Inferior parietal cortex (tissue), 1 donor: ENCODE measurements at regions not wholly inside any gene's neighbourhood (a gene's known extent, or its start where the extent isn't known, plus 50 kb on each side); places are given as distances from the start of the nearest gene placed in this dataset.
"Not testable (repeated sequence)": the region's sequence is repeated elsewhere in the genome, so short reads cannot be mapped to it uniquely, and the experiment has no call there.

ENCODE experiments used
- DNase-seq: peaks from one replicate; pipeline ENCODE4 v3.0.0-alpha.2; 2016; ENCODE audit errors: extremely low spot score

DNA sequence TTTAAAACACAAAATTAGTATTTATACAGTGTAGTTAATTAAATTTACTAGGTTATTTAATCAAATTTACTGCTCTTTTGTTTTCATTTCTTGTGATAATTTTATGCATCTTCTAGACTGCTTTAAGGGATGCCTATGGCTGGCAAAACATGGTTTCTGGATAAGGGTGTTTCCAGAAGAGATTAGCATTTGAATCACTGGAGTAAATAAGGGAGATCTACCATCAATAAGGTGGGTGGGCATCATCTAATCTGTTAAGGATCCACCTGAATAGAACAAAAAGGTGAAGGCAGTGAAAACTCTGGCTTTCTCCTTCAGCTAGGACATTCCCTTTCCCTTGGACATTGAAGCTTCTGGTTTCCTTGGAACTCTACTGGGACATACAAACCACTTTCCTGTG lies 146.2 kb upstream of the LAMA2 start:
- no peak for DNase-seq

DNA sequence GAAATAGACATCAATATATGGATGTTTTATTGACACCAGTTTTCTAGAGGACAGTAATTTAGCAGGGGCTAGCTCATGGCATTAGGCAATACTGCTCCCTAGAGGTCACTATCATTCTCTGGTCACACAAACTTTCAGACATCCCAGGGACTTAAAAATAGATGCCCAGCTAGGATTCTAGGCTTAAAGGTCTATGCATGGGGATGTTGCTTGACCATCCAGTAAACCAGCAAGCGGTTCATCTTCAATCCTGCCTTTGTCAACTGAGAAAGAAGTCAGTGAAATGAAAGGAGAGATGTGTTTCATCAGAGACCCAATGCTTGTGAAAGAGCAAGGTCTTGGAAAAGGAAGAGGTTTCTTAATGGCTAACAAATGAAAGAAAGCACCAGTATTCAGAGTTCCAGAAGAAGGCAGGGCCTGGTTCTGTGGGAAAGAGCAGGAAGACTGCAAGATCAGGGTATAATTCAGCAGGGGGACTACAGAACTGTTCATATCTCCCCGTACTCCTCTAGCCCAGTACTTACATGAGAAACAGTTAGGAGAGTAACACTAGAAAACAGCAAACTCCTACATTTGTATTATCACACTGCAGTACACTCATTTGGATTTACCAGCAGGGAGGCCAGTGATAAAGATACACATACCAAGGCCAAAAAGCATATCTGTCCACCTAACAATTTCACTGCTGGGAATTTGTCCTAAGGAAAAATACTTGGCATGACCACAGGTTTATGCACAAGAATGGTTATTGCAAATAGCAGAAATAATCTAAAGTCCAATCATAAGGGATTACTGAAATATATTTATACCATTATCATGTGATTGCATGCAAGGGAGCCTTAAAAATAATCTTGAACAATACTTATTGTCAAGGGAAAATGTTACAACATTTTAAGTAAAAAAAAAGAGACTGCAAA lies 151.4 kb upstream of the LAMA2 start:
- DNase-seq: peak; percentile 56

DNA sequence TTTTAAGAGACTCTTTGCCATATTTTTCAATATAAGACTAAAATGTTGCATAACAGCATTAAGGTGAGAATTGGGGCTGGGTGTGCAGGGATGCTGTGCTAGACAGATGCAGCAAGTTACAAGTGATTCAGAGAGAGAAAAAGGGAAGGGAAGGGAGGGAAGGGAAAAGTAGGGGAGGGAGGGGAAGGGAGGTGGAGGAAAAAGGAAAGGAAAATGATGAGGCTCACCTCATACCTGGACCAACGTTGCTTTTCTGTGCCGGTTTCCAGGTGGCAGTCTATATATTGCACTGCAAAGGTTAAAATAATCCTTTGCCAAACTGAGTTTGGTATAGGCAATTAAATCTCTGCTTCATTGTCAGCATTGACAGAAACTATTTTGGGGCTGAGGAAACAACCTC lies 155.4 kb upstream of the LAMA2 start:
- DNase-seq: no peak

DNA sequence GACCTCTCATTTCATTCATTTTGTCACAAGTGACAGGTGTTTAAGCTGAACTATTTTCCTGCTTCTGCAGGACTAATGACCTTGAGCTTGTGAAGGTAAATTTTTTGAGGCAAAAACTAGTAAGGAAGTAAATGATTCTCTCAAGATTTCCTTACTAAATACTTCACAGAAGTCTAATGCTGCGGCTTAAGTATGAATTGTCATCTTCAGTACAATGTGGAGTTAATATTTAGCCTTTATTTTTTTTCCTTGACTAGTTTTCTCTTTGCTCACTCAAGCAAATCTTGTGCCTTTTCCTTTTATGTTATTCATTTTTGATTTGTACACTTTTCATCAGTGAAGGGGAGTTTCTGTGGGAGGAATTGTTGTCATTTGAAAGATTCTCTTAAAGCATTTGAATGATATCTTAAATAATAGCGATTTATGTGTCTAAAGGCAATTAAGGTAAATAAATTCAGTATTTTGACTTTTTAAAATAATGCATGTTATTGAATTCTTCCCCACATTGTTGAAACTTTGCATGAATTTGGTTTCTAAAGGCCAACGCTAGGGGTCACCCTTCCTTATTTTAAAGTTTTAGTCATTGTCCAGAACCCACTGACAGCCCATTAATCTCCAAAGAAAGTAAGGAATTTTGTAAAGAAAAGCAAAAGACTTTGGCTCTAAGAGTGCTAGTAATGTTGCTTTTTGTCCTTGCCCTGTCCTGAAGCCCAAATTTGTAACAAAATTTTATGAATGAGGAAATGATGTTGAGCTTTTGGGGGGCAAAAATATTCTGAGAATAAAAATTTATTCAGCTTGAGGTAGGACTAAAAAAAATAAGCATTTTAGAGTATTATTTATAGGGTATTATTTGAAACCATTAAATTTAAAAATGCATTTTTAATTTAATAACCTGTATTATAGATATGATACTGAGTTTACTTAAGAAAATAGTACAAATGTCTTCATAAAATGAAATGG lies 157.4 kb upstream of the LAMA2 start:
- DNase-seq: peak; percentile 67

DNA sequence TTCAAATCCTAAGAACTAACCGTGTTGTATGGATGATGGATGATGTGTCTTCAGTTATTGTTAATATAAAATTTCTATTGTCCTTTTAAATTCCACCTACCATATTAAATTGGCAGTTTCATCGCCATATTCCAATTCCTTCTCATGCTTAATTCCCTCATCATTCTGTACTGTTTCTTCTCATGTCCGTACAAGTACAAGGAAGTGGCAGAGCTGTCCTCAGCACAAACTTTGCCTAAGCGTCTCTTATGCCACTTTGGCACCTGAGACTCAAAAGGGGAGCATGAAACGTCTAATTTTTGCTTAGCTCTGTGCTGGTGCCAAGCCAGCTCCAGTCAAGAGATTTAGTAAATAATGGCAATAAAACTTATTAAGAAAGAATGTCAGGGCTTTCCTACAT lies 158.2 kb upstream of the LAMA2 start:
- no peak for DNase-seq

DNA sequence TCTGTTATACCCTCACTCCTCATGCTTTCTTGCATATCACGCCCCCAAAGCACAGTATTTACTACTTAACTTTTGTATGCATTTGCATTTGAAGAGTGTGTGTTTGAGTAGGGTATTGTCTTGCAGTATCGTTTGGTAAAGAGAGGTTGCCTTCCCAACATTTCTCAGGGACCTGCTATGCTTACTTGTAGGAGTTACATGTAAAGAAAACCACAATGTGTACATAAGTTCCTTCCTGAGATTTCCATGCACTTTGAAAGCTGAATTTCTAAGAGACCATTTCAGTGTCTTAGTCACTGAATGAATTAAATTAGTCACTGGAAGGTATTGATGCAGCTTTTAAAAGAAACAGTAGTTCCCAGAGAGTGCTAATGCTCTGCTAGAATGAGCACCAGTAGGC lies 159.3 kb upstream of the LAMA2 start:
- no peak for DNase-seq

DNA sequence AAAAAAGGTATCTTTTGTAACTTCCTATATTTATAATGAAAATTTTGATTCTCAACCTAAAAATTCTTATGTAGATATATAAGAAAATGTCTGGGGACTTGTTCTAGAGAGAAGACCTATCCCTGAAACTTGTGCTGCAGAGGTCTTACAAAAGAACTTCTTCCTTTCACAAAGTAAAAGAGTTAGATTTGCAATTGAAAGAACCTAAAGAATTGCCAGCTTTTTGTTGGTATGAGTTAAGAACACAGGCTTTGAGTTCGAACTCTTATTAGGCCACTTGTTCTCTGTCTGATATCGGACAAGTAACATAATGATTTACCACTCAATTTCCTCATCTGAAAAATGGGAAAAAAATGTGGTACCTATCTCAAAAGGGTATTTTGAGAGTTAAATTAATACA lies 162.0 kb upstream of the LAMA2 start:
- DNase-seq: no peak

DNA sequence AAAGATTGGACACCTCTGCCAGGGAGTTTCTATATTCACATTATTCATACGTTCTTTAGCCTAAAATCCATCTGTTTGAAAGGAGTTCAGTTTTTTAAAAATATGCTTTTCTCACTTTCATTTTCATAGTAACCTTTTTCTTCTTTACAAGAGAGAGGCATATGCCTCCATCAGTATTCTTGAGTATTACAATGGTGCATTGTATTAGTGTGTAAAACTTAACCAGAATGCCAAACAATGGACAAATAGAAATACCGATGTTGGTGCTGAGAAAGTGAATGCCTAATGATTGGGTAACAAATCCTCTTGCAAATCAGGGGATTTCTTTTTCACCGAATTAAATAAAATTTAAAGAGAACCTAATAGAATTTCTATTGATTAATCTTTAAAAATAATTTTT lies 163.2 kb upstream of the LAMA2 start:
- peak; percentile 53 for DNase-seq

DNA sequence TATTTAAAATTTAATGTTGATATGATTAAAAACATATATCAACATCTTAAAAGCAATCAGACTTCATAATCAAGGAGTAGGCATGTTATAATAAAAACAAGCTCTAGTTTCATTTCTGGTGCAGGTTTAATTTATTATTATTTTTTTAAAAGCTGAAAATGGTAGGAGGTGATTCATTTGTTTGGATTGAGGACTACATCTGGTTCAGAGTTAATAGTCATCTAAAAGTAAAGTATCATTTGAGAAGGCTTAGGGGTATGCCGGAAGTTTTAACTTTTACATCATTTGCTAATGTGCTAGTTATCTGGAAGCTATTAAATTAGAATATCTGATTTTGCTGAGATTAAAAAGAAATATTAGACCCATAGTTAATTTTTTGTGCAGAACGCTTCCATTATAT lies 169.5 kb upstream of the LAMA2 start:
- no peak for DNase-seq

DNA sequence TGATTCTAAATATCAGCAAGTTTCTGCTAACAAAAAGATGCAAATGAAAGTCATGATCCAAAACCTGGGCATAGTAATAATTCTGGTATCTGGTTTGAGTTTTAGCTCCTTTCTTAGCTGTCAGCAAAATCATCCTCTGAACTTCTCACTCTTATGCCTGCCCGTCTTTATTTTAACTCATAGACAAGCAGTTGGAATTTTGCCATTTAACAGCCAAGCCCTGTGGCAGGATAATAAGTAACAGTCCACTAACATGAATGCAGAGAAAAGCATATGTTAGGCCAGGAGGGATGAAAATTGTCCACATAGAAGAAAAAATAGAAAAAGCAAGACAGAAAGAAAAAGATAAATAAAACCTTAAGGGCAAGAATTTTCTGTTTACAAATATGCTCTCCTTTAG lies 170.0 kb upstream of the LAMA2 start:
- DNase-seq: no peak

DNA sequence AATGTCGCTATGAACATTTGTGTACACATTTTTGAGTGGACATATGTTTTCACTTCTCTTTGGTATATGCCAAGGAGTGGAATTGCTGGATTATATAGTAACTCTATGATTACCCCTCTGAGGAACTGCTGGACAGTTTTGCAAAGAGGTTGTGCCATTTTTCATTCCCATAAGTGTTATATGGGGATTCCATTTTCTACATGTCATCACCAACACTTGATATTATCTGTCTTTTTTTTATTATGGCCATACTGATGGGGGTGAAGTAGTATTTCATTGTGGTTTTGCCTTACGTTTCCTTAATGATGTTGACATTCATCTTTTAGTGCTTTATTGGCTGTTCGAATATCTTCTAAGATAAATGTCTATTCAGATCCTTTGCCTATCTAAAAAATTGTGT lies 171.8 kb upstream of the LAMA2 start:
- no peak for DNase-seq

DNA sequence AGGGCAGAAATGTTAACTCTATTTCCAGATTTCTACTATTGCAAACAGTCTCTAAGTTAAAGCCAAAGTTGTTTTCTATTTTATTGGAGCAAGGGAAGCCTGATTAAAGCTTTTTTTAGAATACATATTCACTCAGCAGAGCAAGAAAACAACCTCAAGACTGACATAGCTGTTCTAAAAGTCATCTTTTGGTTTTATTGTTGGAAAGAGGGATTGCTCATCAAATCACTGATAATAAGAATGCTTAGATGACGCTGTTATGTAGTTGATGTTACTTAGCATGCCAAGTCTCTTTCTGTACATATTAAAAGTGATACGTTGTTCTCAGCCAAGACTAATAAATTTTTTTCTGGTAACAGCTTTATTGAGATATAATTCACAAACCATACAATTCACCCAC lies 172.6 kb upstream of the LAMA2 start:
- no peak for DNase-seq

DNA sequence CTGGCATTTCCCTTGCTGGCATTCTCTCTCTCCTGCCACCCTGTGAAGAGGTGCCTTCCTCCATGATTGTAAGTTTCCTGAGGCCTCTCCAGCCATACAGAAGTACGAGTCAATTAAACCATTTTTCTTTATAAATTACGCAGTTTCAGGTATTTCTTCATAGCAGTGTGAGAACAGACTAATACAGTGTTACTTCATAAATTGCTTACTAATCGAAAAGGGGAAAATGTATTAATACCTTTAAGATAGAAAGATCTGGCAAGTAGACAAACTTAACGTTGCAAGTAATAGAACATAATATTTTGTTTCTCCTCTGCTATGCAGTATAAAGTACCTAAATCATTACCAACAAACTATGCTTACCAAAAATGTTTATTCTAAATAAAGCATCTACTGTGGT lies 178.3 kb upstream of the LAMA2 start:
- no peak for DNase-seq

DNA sequence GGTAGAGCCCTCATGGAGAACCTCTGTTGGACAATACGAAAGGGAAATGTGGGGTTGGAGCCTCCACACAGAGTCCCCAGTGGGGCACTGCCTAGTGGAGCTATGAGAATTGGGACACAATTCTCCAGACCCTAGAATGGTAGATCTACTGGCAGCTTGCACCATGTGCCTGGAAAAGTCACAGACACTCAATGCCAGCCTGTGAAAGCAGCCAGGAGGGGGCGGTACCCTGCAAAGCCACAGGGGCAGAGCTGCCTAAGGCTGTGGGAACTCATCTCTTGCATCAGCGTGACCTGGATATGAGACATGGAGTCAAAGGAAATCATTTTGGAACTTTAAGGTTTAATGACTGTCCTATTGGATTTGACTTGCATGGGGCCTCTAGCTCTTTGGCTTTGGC lies 179.1 kb upstream of the LAMA2 start:
- DNase-seq: not testable (repeated sequence)

DNA sequence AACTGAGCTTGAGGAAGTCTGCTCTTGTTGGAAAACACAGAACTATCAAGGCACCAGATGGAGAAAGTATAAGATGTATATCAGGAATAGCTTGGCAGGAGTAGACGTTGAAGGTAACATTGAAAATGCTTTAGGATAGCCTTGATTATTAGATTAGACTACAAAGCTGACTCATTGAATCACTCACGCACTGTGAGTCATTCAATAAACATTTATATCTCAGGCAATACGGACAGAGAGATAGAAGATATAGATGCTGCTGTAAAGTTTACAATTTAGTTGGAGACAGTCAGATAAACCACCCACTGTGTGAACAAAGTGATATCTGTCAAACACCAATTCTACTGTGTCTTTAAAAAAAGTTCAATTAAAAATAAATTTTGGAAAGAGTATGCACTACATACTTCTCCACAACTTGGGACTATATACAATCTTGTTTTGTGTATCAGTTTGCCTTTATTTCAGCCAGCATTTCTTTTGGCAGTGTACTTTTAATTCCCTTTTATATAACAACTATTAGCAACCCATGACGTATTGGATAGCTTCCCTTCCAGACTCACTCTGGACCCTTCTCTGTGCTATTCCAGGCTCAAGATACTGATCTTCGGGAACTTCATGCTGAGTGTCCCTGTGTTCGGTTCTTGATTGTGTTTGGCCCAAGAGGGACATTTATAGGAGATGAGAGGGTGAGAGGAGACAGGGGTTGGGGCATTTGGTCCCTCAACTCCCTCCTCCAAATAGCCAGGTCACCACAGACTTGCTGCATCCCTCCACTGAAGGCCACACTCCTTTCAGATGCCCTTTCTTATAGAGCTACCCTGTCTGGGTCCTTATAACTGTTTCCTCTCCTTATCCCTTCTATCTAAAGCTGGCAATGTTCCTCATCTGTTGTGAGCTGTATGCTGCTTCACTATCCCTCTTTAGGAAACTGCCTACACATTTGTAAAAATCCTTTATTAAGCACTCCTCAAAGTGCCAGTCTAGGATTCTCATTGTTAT lies 176.6 kb upstream of the PTPRK start:
- no peak for DNase-seq

DNA sequence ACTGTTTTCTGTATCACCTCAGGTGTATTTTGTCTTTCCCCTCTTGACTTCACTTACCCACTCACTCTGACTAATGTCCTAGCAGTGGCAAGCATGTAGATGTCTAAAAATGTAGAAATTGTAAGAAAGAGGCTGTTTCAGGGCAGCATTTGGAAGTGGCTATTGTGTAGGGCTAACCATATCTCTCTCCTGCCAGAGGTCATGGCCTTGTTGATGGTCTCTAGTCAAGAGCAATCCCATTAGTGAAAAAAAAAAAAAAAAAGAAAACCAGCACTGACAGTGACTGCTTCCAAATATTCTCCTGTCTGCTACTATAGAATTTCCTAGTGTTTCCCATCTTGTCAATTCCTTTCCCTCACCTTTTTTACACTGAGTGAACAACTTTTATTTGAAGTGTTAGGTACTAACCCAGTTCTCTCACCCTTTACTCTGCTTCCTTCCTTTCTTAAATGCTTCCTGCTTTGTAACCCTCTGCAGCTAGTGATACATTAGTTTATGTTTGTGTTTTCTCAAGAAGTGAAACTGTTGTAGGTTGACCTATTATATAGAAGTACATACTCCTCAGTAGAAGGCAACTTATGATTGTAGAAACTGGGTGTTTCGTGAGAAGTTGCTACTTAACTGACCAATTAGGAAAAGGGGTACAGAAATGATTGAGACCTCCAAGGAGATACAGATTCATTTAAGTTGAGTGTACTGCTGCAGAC lies 174.1 kb upstream of the PTPRK start:
- no peak for DNase-seq

DNA sequence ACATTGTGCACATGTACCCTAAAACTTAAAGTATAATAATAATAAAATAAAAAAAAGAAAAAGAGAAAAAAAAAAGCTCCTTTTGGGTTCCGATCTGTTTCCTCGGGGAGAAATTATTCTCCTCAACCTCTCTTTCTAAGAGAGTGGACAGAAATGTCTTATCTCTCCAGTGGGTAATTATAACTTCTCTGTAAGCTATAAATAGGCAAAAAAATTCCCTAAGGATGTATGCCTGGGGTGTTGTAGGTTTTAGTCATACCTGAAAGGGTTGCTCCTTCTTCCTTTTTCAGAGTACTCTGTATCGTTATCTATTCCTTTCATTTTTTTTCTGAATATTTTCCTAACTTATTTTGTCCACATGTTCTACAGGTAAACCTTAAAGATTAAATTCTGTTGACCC lies 169.7 kb upstream of the PTPRK start:
- DNase-seq: no peak

DNA sequence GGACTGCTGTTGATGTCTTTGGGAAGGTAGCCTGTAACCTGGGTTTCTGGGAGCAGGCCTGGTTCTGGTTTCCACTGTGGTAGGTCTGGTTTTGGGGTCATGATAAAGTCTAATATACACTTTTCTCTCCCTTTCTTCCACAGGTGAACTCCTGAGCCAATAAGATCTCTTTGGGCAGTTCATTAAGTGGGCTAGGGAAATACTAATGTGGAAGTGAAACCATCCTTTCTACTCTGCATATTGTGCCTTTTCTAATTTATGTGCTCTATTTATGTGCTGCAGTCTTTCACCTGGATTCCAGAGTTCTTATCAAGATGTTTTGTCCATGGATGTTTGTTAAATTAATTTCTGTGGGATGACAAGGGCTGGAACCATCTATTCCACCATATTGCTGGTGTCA lies 165.7 kb upstream of the PTPRK start:
- DNase-seq: no peak

DNA sequence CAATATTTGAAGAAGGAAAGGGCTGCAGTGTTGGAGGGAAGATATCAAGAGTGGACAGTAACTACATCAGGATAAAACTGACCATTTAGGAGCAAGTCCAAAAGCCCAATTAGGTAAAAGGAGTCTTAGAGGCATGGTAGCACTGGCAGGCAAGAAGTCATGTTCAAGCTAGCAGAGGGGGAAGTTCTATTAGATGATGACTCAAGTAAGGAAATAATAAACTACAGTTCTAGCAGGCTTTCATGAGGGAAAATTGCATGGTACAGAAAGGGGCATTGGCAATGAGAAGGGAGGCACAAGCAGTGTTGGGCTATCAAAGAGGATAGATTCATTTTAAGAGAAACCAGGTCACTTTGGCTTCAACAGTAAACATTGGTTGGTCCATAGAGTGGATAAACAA lies 156.1 kb upstream of the PTPRK start:
- no peak for DNase-seq

DNA sequence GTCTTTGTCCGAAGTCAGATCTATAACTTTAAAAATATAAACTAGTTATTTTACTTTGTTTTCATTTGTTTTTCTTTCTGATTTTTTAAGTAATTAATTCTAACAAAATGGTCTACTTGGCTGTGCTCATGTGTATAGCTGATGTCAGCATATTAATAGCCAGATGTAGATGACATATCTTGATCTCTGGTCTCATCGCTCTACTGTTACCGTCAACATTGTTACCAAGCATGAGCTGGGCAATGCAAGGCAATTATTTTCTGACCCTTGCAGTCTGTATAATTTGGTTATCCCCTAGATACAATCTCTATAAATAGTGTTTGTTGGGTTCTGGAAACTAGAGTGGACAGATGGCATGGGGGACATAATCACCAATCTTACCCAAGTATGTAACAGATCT lies 151.6 kb upstream of the PTPRK start:
- no peak for DNase-seq

DNA sequence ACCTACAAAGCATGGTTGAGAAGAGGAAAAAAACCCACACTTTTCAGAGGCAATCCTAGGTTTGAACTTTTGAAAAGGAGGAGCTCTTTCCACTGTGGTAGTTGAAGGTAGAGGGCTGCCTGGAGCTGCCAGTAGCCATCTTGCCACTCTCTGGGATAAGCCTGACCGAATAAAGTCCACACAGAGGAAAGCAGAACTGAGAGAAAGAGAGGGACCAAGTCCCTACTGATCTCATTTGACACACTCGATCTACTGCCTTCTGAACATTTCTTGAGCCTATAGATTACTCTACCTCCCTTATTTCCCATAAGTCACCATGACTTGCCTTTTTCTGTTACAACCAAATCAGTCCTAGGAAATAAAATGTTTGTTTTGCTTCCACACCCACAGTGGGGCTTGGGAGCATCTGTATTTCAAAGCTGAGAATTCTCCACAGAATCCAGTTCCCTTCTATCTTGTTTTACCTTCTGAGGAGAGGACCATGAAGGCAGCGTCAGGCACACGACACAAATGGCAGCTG lies 147.0 kb upstream of the PTPRK start:
- no peak for DNase-seq
